H1 (cell line): ENCODE measurements at regions not wholly inside any gene's neighbourhood (a gene's known extent, or its start where the extent isn't known, plus 50 kb on each side); places are given as distances from the start of the nearest gene placed in this dataset.
"Not testable (repeated sequence)": the region's sequence is repeated elsewhere in the genome, so short reads cannot be mapped to it uniquely, and the experiment has no call there.

Source experiments
- EZH2 ChIP-seq: fragments of 200-600 bp; sonication (generic); IDR thresholded peaks from 2 replicates; pipeline ENCODE4 v1.7.1; 2012; ENCODE audit warnings: low read depth, mild to moderate bottlenecking, moderate library complexity, low read length, inconsistent platforms; ENCODE audit not compliant: severe bottlenecking
- POLR2A ChIP-seq, 2 experiments: IDR thresholded peaks; 1 replicate in 1 of 2; 2 replicates in 1 of 2; pipeline ENCODE4 v1.6.1; 2011; ENCODE audit warnings: low read depth in 2 of 2, low read length in 2 of 2, mild to moderate bottlenecking in 2 of 2; ENCODE audit errors: control extremely low read depth in 1 of 2
- SIX5 ChIP-seq: IDR thresholded peaks from 2 replicates; pipeline ENCODE4 v1.6.1; 2011; ENCODE audit warnings: mild to moderate bottlenecking, low read depth, low read length
- TF ChIP-seq, protein P1 (sequence below): IDR thresholded peaks from 2 replicates; pipeline ENCODE4 v1.6.1; 2012; ENCODE audit warnings: inconsistent platforms
- TF ChIP-seq, protein P2 (sequence below), 3 experiments: IDR thresholded peaks; 1 replicate in 2 of 3; 2 replicates in 1 of 3; pipeline versions ENCODE4 v1.5.1 to v1.6.1; 2011; ENCODE audit warnings: low read length in 3 of 3, mild to moderate bottlenecking in 3 of 3, inconsistent platforms in 2 of 3, low read depth in 1 of 3, moderate library complexity in 1 of 3; ENCODE audit not compliant: insufficient read depth in 1 of 3; ENCODE audit errors: control extremely low read depth in 1 of 3

DNA sequence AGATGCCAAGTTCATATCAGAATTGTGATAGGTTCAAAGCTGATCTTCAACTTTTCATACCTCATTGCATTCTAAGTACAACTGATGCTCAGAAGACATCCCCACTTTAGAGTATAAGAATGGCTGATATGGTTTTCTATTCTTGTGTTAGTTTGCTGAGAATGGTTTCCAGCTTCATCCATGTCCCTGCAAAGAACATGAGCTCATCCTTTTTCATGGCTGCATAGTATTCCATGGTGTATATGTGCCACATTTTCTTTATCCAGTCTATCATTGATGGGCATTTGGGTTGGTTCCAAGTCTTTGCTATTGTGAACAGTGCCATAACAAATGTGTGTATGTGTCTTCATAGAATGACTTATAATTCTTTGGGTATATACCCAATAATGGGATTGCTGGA lies 184.5 kb upstream of the RBM19 start:
- TF ChIP-seq SIX5; POLR2A (IDR thresholded peaks at IDR 0.05; ENCODE audit: control extremely low read depth in 1 of 2, low read depth in 2 of 2, low read length in 2 of 2); EZH2: not testable (repeated sequence)
- TF ChIP-seq, protein P1, sequence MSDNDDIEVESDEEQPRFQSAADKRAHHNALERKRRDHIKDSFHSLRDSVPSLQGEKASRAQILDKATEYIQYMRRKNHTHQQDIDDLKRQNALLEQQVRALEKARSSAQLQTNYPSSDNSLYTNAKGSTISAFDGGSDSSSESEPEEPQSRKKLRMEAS: not testable (repeated sequence)
- TF ChIP-seq, protein P2, sequence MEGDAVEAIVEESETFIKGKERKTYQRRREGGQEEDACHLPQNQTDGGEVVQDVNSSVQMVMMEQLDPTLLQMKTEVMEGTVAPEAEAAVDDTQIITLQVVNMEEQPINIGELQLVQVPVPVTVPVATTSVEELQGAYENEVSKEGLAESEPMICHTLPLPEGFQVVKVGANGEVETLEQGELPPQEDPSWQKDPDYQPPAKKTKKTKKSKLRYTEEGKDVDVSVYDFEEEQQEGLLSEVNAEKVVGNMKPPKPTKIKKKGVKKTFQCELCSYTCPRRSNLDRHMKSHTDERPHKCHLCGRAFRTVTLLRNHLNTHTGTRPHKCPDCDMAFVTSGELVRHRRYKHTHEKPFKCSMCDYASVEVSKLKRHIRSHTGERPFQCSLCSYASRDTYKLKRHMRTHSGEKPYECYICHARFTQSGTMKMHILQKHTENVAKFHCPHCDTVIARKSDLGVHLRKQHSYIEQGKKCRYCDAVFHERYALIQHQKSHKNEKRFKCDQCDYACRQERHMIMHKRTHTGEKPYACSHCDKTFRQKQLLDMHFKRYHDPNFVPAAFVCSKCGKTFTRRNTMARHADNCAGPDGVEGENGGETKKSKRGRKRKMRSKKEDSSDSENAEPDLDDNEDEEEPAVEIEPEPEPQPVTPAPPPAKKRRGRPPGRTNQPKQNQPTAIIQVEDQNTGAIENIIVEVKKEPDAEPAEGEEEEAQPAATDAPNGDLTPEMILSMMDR (IDR thresholded peaks at IDR 0.05; ENCODE audit: control extremely low read depth in 1 of 3, insufficient read depth in 1 of 3, low read depth in 1 of 3, low read length in 3 of 3): not testable (repeated sequence)
